Limb (tissue), 2 donors: ENCODE measurements at regions not wholly inside any gene's neighbourhood (a gene's known extent, or its start where the extent isn't known, plus 50 kb on each side); places are given as distances from the start of the nearest gene placed in this dataset.
"Not testable (repeated sequence)": the region's sequence is repeated elsewhere in the genome, so short reads cannot be mapped to it uniquely, and the experiment has no call there.

Experiments used
- DNase-seq, 2 donors: peaks; one replicate each; pipeline ENCODE4 v3.0.0-alpha.2; 2016; ENCODE audit errors: extremely low spot score in 2 of 2

DNA sequence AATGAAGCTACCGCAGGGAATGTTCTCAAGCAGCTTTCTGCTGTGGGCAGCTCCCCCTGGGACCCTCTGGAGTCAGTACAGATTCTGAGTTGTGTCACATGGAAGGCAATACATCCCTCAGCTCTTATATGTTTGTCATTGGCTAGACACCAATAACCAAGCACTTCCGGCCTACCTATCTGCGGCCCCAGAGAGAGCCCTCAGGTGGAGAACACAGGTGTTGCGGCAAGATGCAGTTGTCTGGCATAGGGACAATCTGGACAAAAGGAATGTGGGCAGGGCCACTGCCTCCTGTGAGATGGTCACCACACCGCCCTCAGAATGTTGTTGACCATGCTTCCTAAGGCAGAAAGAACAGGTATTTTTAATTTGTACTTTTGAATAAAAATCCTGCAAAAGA, 118.7 kb downstream of the BRMS1L start:
- no peak for DNase-seq

GRCh38 chr14:35940291-35940690, 114.2 kb downstream of the BRMS1L start:
- no peak for DNase-seq

DNA sequence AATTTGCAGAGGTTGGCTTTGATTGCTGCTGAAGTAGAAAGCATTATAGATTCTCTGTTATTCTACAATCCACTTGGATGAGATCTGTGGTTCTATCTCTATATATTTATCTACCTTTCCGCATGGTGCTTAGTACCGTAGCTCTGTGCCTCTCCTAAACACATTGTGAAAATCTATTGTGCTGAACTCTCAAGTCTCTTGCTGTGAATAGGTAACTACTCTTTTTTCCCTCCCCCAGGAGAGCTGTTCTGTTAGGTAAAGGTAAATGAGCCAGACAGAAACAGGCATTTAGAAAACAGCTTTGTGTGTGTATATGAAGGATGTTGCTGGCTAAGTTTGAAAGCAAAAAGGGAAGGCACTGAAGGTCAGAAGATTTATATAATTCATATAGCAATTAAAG, 112.6 kb downstream of the BRMS1L start:
- no peak for DNase-seq

- DNase-seq, result no peak
Measured at GRCh38 chr14:35934499-35934898, 108.4 kb downstream of the BRMS1L start.

GRCh38 chr14:35932659-35933159, 106.6 kb downstream of the BRMS1L start:
- no peak for DNase-seq

GRCh38 chr14:35932136-35932535, 106.0 kb downstream of the BRMS1L start:
- DNase-seq, result no peak

GRCh38 chr14:35931346-35931745, 105.2 kb downstream of the BRMS1L start:
- no peak for DNase-seq

DNA sequence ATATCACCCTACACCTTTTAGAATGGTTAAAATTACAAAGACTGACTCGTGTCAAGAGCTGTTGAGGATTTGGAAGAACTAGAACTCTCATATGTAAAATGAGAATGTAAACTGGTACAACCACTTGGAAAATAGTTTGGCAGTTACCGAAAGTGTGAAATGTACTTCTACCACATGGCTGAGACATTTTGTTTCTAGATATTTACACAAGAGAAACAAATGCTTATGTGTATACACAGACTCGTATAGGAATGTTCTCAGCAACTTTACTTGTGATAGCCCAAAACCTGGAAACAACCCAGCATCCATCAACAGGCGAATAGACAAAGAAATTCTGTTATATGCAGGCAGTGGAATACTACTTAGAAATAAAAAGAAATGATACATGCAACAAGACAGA, 103.0 kb downstream of the BRMS1L start:
- DNase-seq, result no peak

DNA sequence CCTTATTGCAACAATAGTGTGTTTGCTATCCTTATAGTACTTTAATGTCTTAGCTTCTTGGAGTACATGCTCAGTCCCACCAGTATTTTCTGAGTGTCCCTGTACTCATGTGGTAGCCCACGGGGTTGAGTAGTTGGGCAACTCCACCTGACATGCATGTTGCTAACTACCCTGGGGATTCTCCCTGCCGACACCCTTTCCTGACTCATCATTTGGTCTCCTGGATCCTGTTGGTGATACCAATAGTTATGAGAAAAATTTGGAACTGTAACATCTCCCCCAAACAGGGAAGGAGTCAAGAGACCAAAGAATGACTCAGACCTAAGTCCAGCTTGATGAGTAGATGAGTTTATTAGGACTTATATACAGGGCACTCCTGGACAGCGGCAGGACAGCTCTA, 101.6 kb downstream of the BRMS1L start:
- DNase-seq, result no peak

DNA sequence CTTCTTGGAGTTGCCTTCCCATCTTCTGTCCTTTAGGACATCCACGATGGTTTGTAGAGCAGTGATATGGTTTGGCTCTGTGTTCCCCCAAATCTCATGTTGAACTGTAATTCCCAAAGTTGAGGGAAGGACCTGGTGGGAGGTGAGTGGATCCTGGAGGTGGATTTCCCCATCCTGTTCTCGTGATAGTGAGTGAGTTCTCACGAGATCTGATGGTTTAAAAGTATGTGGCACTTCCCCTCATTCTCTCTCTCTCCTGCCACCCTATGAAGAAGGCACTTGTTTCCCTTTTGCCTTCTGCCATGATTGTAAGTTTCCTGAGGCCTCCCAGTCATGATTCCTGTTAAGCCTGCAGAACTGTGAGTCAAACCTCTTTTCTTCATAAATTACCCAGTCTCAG, 99.2 kb downstream of the BRMS1L start:
- no peak for DNase-seq

DNA sequence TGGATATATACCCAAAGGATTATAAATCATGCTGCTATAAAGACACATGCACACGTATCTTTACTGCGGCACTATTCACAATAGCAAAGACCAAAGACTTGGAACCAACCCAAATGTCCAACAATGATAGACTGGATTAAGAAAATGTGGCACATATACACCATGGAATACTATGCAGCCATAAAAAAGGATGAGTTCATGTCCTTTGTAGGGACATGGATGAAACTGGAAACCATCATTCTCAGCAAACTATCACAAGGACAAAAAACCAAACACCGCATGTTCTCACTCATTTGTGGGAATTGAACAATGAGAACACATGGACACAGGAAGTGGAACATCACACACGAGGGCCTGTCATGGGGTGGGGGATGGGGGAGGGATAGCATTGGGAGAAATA, 96.5 kb downstream of the BRMS1L start:
- DNase-seq, result not testable (repeated sequence)

- no peak for DNase-seq
Measured at GRCh38 chr14:35921745-35922144, 95.6 kb downstream of the BRMS1L start.
